ENCODE measurements at regions not wholly inside any gene's neighbourhood (a gene's known extent, or its start where the extent isn't known, plus 50 kb on each side); places are given as distances from the start of the nearest gene placed in this dataset.

DNA sequence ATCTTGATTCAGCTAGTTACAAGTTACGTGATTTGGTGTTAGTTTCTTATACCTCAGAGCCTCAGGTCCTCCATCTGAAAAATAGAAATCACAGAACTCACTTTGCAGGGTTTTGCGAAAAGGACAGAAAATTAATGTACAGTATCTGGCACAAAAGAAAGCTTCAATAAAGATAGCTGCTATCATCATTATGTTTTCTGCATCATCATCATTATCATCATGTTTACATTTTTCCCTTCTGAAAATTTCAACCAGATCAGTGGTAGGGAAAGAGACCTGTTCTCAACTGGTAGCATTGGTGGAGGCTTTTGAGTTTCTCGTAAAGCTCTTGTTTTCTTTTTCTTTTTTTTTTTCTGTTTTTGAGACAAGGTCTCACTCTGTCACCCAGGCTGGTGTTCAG, 174.7 kb upstream of the PBX1 start:
- TF ChIP-seq, protein P1, sequence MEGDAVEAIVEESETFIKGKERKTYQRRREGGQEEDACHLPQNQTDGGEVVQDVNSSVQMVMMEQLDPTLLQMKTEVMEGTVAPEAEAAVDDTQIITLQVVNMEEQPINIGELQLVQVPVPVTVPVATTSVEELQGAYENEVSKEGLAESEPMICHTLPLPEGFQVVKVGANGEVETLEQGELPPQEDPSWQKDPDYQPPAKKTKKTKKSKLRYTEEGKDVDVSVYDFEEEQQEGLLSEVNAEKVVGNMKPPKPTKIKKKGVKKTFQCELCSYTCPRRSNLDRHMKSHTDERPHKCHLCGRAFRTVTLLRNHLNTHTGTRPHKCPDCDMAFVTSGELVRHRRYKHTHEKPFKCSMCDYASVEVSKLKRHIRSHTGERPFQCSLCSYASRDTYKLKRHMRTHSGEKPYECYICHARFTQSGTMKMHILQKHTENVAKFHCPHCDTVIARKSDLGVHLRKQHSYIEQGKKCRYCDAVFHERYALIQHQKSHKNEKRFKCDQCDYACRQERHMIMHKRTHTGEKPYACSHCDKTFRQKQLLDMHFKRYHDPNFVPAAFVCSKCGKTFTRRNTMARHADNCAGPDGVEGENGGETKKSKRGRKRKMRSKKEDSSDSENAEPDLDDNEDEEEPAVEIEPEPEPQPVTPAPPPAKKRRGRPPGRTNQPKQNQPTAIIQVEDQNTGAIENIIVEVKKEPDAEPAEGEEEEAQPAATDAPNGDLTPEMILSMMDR (IDR thresholded peaks at IDR 0.05): no peak
- TF ChIP-seq EP300 (IDR thresholded peaks at IDR 0.05) (no peak), POLR2A (IDR thresholded peaks at IDR 0.05) (no peak), POLR2AphosphoS5 (IDR thresholded peaks at IDR 0.05) (no peak)
